ENCODE measurements at regions not wholly inside any gene's neighbourhood (a gene's known extent, or its start where the extent isn't known, plus 50 kb on each side); places are given as distances from the start of the nearest gene placed in this dataset.
"Not testable (repeated sequence)": the region's sequence is repeated elsewhere in the genome, so short reads cannot be mapped to it uniquely, and the experiment has no call there.

- TF ChIP-seq POLR2A, CTCF (IDR thresholded peaks at IDR 0.05): not testable (repeated sequence)
Observed at GRCh38 chr18:8887877-8888276, 182.5 kb downstream of the MTCL1 start.

Measured in testis (tissue), 2 donors.